ENCODE measurements at regions not wholly inside any gene's neighbourhood (a gene's known extent, or its start where the extent isn't known, plus 50 kb on each side); places are given as distances from the start of the nearest gene placed in this dataset.

DNA sequence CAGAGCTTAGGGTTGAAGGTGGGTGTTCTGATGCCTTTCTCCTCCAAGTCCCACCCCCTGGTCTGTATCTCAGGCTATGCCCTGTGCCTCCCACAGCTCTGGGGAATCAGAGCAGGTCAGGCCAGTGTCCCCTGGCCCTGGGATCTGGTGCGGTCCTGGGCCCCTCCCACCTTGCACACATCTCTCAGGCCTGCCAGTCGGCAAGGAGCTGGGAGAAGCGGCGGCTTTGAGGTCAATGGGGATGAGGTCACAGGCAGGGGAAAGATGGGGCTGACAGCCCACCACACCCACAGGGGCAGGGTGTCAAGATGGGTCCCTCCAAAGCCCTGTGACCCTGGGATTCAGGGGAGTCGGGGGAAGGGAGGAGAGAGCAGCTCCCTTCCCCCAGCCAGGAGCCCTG, 65.4 kb upstream of the CASZ1 start:
- Histone ChIP-seq H3K9me3 (no peaks in the 10 kb centered on the region), H3K27me3 (peaks cover 0 to 18% (median 0%) of the 10 kb centered on the region in 4 donors), H3K4me1 (peaks cover 20 to 26% (median 22%) of the 10 kb centered on the region in 4 donors), H3K36me3 (no peaks in the 10 kb centered on the region), H3K4me3 (no peak overlapping the region), H3K27ac (replicated peaks in 1 of 4) (no peak overlapping the region)
- no peak for DNase-seq (ENCODE audit: extremely low spot score)
- intact Hi-C loops (cut with DNase I): loop anchor here (5.0 to 10.0 kb wide), 2 partner anchors 60 to 157 kb away; no protein-coding TSS in a partner anchor
- TF ChIP-seq CTCF (IDR thresholded peaks at IDR 0.05): no peak
- TF ChIP-seq POLR2AphosphoS5 (IDR thresholded peaks at IDR 0.05): no peak
- no peak for TF ChIP-seq POLR2A (IDR thresholded peaks at IDR 0.05; ENCODE audit: low read depth)
- TF ChIP-seq EP300 (IDR thresholded peaks at IDR 0.05): no peak
- 72% methylated on average over 5 of the region's 5 CpGs for WGBS

DNA sequence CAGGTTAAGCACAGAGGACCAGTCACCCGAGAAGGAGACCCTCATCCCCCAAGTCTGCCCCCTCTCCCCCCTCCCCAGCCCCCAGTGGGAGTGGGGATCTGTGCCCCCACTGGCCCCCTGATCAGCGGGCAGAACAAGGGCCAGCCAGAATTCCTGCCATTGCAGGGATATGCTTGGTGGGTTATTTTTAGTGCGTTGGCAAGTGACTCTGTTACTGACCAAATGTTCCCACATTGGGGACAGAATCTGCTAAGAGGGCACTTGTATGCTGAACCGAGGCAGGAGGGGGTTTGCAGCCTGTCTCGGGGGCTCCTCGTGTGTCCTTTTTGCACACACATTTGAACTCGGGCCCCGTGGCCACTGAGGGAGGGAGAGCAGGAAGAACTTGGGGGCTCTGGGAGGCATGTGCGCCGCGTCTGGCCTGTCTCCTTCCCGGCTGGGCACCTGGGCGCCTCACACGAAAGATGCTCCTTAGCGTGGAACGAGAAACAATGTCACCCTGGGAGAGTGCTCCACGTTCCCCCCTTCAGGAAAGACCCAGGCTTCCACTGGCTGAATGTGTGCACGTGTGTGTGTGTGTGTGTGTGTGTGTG, 66.4 kb upstream of the CASZ1 start:
- H3K27ac ChIP-seq (replicated peaks in 1 of 4): no peak overlapping the region
- H3K4me1 ChIP-seq: peaks cover 29 to 34% (median 31%) of the 10 kb centered on the region in 4 donors
- no peak for TF ChIP-seq POLR2A (IDR thresholded peaks at IDR 0.05; ENCODE audit: low read depth)
- TF ChIP-seq POLR2AphosphoS5 (IDR thresholded peaks at IDR 0.05): no peak
- TF ChIP-seq EP300 (IDR thresholded peaks at IDR 0.05): no peak
- no peak for TF ChIP-seq CTCF (IDR thresholded peaks at IDR 0.05)
- H3K27me3 ChIP-seq: peaks cover 0 to 21% (median 3%) of the 10 kb centered on the region in 4 donors
- intact Hi-C loops (cut with DNase I): loop anchor here (5.0 to 10.0 kb wide), 2 partner anchors 61 to 158 kb away; no protein-coding TSS in a partner anchor
- no peak overlapping the region for H3K4me3 ChIP-seq
- no peaks in the 10 kb centered on the region for H3K9me3 ChIP-seq
- DNase-seq (ENCODE audit: extremely low spot score): no peak
- H3K36me3 ChIP-seq: no peaks in the 10 kb centered on the region
- 83% methylated on average over 8 of the region's 18 CpGs for WGBS

DNA sequence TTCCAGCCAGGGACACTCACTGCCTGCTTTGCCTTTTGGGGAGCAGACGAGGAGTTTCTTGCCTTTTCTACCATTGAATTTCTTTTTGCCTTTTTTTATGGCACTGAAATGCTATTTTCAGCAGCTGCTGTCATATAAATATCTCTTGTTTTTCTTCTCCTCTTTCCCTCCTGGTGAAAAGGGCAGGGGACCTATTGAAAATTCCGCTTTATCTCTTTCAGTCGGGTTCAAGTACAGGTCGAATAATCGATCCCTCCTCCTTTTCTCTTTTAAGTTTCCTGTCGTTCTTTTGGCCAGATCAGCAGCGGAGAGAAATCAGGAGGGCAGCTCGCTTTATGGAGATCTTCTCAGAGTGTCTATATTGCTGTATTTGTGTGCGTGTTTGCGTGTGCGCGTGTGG, 67.4 kb upstream of the CASZ1 start:
- peaks cover 29 to 34% (median 32%) of the 10 kb centered on the region in 4 donors for H3K4me1 ChIP-seq
- no peaks in the 10 kb centered on the region for H3K9me3 ChIP-seq
- WGBS: 67% methylated on average over 12 of the region's 12 CpGs
- no peaks in the 10 kb centered on the region for H3K36me3 ChIP-seq
- TF ChIP-seq POLR2AphosphoS5 (IDR thresholded peaks at IDR 0.05): no peak
- TF ChIP-seq CTCF (IDR thresholded peaks at IDR 0.05): no peak
- TF ChIP-seq EP300 (IDR thresholded peaks at IDR 0.05): no peak
- TF ChIP-seq POLR2A (IDR thresholded peaks at IDR 0.05; ENCODE audit: low read depth): no peak
- H3K27me3 ChIP-seq: peaks cover 0 to 30% (median 3%) of the 10 kb centered on the region in 4 donors
- DNase-seq (ENCODE audit: extremely low spot score): no peak
- H3K4me3 ChIP-seq: no peak overlapping the region
- no peak overlapping the region for H3K27ac ChIP-seq (replicated peaks in 1 of 4)
- intact Hi-C loops (cut with DNase I): loop anchor here (5.0 to 10.0 kb wide), 2 partner anchors 62 to 159 kb away; no protein-coding TSS in a partner anchor

- peaks cover 0 to 37% (median 3%) of the 10 kb centered on the region in 4 donors for H3K27me3 ChIP-seq
- H3K4me1 ChIP-seq: peaks cover 29 to 34% (median 32%) of the 10 kb centered on the region in 4 donors
- intact Hi-C loops (cut with DNase I): loop anchor here (5.0 to 10.0 kb wide), 4 partner anchors 62 to 432 kb away; partner anchors contain the start of gene CENPS
- no peaks in the 10 kb centered on the region for H3K36me3 ChIP-seq
- no peak overlapping the region for H3K27ac ChIP-seq (replicated peaks in 1 of 4)
- TF ChIP-seq EP300 (IDR thresholded peaks at IDR 0.05): no peak
- no peak for TF ChIP-seq CTCF (IDR thresholded peaks at IDR 0.05)
- no peak for TF ChIP-seq POLR2AphosphoS5 (IDR thresholded peaks at IDR 0.05)
- TF ChIP-seq POLR2A (IDR thresholded peaks at IDR 0.05; ENCODE audit: low read depth): no peak
- H3K9me3 ChIP-seq: no peaks in the 10 kb centered on the region
- no peak overlapping the region for H3K4me3 ChIP-seq
- WGBS: 88% methylated on average over 9 of the region's 9 CpGs
- no peak for DNase-seq (ENCODE audit: extremely low spot score)
Measured at GRCh38 chr1:10864776-10865175, 68.3 kb upstream of the CASZ1 start.

All from esophagus muscularis mucosa (tissue), 4 donors.